ENCODE measurements at regions not wholly inside any gene's neighbourhood (a gene's known extent, or its start where the extent isn't known, plus 50 kb on each side); places are given as distances from the start of the nearest gene placed in this dataset.

GRCh38 chr6:155837474-155837873, 381.8 kb upstream of the NOX3 start:
- H2BK120ac ChIP-seq (ENCODE audit: low read depth, low read length) = no peak overlapping the region
- H3K27ac ChIP-seq (ENCODE audit: insufficient read depth, low read length) = no peak overlapping the region
- no peak overlapping the region for H3K56ac ChIP-seq (ENCODE audit: extremely low read depth, insufficient read depth, low read length)
- H2AK9ac ChIP-seq (replicated peaks; ENCODE audit: low read depth, low read length, poor library complexity) = no peak overlapping the region
- no peaks in the 10 kb centered on the region for H4K20me1 ChIP-seq (ENCODE audit: insufficient read depth, low read length)
- DNase-seq = no peak
- CTCF ChIA-PET = no interaction called here
- no peak overlapping the region for H4K5ac ChIP-seq (ENCODE audit: low read depth, low read length)
- H3K27me3 ChIP-seq (ENCODE audit: control insufficient read depth, insufficient read depth, low read length) = no peaks in the 10 kb centered on the region
- H2BK15ac ChIP-seq (ENCODE audit: low read depth, low read length) = no peak overlapping the region
- no peak for ATAC-seq (ENCODE audit: low read depth)
- POLR2A ChIA-PET (ENCODE audit: unreplicated experiment) = no interaction called here
- H3K4me3 ChIP-seq (ENCODE audit: insufficient read depth, low read depth, low read length) = no peak overlapping the region
- no peak overlapping the region for H3K9ac ChIP-seq (ENCODE audit: low read depth, low read length)
- H3K18ac ChIP-seq (ENCODE audit: low read depth, low read length) = no peak overlapping the region
- intact Hi-C loops (cut with micrococcal nuclease) (no loop called here), in situ Hi-C loops (cut with MboI; ENCODE audit: low sequenced_read_pairs) (no loop called here), dilution Hi-C loops (cut with HindIII; ENCODE audit: low sequenced_read_pairs, unreplicated experiment) (no loop called here)
- H4K8ac ChIP-seq (ENCODE audit: low read depth in 2 of 2, low read length in 2 of 2) = no peak overlapping the region
- H3K23ac ChIP-seq (ENCODE audit: low read depth, low read length) = no peak overlapping the region
- no peaks in the 10 kb centered on the region for H3K9me1 ChIP-seq (ENCODE audit: insufficient read depth, low read length)
- no peak overlapping the region for H2BK20ac ChIP-seq (ENCODE audit: low read depth, low read length)
- no peaks in the 10 kb centered on the region for H3K79me1 ChIP-seq (ENCODE audit: low read depth in 1 of 2, low read length in 2 of 2)
- no peak overlapping the region for H4K91ac ChIP-seq (ENCODE audit: insufficient read depth, low read depth, low read length)
- no peaks in the 10 kb centered on the region for H3K36me3 ChIP-seq (ENCODE audit: control insufficient read depth, insufficient read depth, low read length)
- H2BK5ac ChIP-seq (ENCODE audit: low read depth, low read length, poor library complexity, severe bottlenecking) = no peak overlapping the region
- H3K4me1 ChIP-seq (ENCODE audit: control insufficient read depth, insufficient read depth, low read length) = no peaks in the 10 kb centered on the region; the same call in 1 of the 2 replicates
- WGBS, 2 experiments (ENCODE audit: extremely low coverage in 2 of 2, insufficient read length in 1 of 2) = no CpG with 5 or more reads among the region's 4 CpGs
- no peak overlapping the region for H3K4ac ChIP-seq (ENCODE audit: low read depth, low read length)
- H2AK5ac ChIP-seq (ENCODE audit: low read depth, low read length) = no peak overlapping the region
- H3K9me3 ChIP-seq (ENCODE audit: control insufficient read depth, insufficient read depth, low read length) = no peaks in the 10 kb centered on the region
- TF ChIP-seq CHD1 (IDR thresholded peaks at IDR 0.05; ENCODE audit: low read depth, low read length) (no peak), SMC3 (IDR thresholded peaks at IDR 0.05; ENCODE audit: low read depth, low read length) (no peak), MAFK (IDR thresholded peaks at IDR 0.05; ENCODE audit: low read depth, low read length) (no peak), RFX5 (IDR thresholded peaks at IDR 0.05; ENCODE audit: low read depth, low read length) (no peak)
- H2AFZ ChIP-seq (replicated peaks; ENCODE audit: low read length, poor library complexity) = no peak overlapping the region
- no TSS peak for BruUV-seq (replicated peaks)
- no peak overlapping the region for H3K14ac ChIP-seq (replicated peaks; ENCODE audit: low read depth, low read length)
- H3K4me2 ChIP-seq (ENCODE audit: low read depth, low read length) = no peak overlapping the region
